ENCODE measurements at regions not wholly inside any gene's neighbourhood (a gene's known extent, or its start where the extent isn't known, plus 50 kb on each side); places are given as distances from the start of the nearest gene placed in this dataset.

- TF ChIP-seq POLR2A (IDR thresholded peaks at IDR 0.05) (no peak), CTCF (IDR thresholded peaks at IDR 0.05) (peak; percentile 46 to 55 (median 54)), POLR2AphosphoS5 (IDR thresholded peaks at IDR 0.05) (no peak), EP300 (IDR thresholded peaks at IDR 0.05; ENCODE audit: low read depth) (no peak)
Measured at GRCh38 chr1:96236156-96236739, 485.3 kb upstream of the PTBP2 start.
